ENCODE measurements at regions not wholly inside any gene's neighbourhood (a gene's known extent, or its start where the extent isn't known, plus 50 kb on each side); places are given as distances from the start of the nearest gene placed in this dataset.

DNA sequence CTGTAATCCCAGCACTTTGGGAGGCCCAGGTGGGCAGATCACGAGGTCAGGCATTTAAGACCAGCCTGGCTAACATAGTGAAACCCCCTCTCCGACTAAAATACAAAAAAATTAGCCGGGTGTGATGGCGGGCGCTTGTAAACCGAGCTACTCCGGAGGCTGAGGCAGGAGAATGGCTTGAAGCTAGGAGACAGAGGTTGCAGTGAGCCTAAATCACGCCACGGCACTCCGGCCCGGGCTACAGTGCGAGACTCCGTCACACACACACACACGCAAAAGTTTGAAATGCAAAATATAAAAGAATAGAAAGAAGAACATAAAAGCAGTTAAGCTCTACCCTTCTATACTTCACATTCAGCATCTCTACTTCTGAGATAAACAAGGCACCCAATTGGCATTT lies 1165.9 kb upstream of the CNTN5 start:
- TF ChIP-seq, protein P1, sequence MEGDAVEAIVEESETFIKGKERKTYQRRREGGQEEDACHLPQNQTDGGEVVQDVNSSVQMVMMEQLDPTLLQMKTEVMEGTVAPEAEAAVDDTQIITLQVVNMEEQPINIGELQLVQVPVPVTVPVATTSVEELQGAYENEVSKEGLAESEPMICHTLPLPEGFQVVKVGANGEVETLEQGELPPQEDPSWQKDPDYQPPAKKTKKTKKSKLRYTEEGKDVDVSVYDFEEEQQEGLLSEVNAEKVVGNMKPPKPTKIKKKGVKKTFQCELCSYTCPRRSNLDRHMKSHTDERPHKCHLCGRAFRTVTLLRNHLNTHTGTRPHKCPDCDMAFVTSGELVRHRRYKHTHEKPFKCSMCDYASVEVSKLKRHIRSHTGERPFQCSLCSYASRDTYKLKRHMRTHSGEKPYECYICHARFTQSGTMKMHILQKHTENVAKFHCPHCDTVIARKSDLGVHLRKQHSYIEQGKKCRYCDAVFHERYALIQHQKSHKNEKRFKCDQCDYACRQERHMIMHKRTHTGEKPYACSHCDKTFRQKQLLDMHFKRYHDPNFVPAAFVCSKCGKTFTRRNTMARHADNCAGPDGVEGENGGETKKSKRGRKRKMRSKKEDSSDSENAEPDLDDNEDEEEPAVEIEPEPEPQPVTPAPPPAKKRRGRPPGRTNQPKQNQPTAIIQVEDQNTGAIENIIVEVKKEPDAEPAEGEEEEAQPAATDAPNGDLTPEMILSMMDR (conservative IDR thresholded peaks at IDR 0.05; ENCODE audit: low read depth) = no peak
- no peak for DNase-seq (ENCODE audit: low spot score)
- ChIA-PET POLR2A (ENCODE audit: low non-redundant PET) (no interaction called here), CTCF (no interaction called here)
- no peak overlapping the region for H3K27ac ChIP-seq

- no peak for DNase-seq (ENCODE audit: low spot score)
- TF ChIP-seq, protein P1 (conservative IDR thresholded peaks at IDR 0.05; ENCODE audit: low read depth) = no peak
- H3K27ac ChIP-seq = no peak overlapping the region
- CTCF ChIA-PET = interaction anchor here (1.3 kb wide), 1 partner anchor 9 kb away, joined by 3 read pairs; no protein-coding TSS in a partner anchor
- POLR2A ChIA-PET (ENCODE audit: low non-redundant PET) = no interaction called here
These were observed 1164.1 kb upstream of the CNTN5 start for GRCh38 chr11:97856666-97857065.

DNA sequence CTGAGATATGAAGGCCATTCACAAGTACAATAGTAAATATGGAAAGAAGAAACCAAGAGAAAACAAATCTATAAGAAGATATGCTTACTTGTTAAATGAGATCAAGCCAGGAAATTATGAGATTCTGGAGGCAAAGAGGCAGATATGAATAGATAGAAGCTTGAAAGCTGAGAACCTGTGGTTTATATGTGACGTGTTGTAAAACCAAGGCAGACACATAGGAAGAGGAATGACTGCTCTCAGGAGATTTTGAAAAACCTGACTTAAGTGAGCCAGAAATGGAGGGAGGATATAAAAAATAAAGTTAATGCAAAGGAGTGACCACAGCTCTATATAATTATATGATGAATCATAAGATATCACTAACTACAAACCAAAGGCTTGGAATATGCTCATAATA lies 1160.5 kb upstream of the CNTN5 start:
- DNase-seq (ENCODE audit: low spot score) = no peak
- H3K27ac ChIP-seq = no peak overlapping the region
- TF ChIP-seq, protein P1 (conservative IDR thresholded peaks at IDR 0.05; ENCODE audit: low read depth) = no peak
- ChIA-PET CTCF (interaction anchor here (0.6 kb wide), 1 partner anchor 777 kb away, joined by 3 read pairs; no protein-coding TSS in a partner anchor), POLR2A (ENCODE audit: low non-redundant PET) (no interaction called here)

GRCh38 chr11:97862021-97862420 lies 1158.7 kb upstream of the CNTN5 start:
- CTCF ChIA-PET = no interaction called here
- TF ChIP-seq, protein P1 (conservative IDR thresholded peaks at IDR 0.05; ENCODE audit: low read depth) = no peak
- H3K27ac ChIP-seq = no peak overlapping the region
- POLR2A ChIA-PET (ENCODE audit: low non-redundant PET) = no interaction called here
- no peak for DNase-seq (ENCODE audit: low spot score)

GRCh38 chr11:97865424-97866012 lies 1155.2 kb upstream of the CNTN5 start:
- ChIA-PET CTCF (interaction anchor here (0.6 to 1.0 kb wide), 3 partner anchors 9 to 978 kb away, joined by 3 to 4 read pairs (median 3); no protein-coding TSS in a partner anchor), POLR2A (ENCODE audit: low non-redundant PET) (no interaction called here)
- DNase-seq (ENCODE audit: low spot score) = no peak
- TF ChIP-seq, protein P1 (conservative IDR thresholded peaks at IDR 0.05; ENCODE audit: low read depth) = no peak
- no peak overlapping the region for H3K27ac ChIP-seq

GRCh38 chr11:97871816-97872215 lies 1148.9 kb upstream of the CNTN5 start:
- TF ChIP-seq, protein P1 (conservative IDR thresholded peaks at IDR 0.05; ENCODE audit: low read depth) = no peak
- H3K27ac ChIP-seq = no peak overlapping the region
- ChIA-PET POLR2A (ENCODE audit: low non-redundant PET) (no interaction called here), CTCF (no interaction called here)
- DNase-seq (ENCODE audit: low spot score) = no peak

Measured in RWPE1 (cell line).